CD14-positive monocyte (primary cell): ENCODE measurements at regions not wholly inside any gene's neighbourhood (a gene's known extent, or its start where the extent isn't known, plus 50 kb on each side); places are given as distances from the start of the nearest gene placed in this dataset.

Experiments
- DNase-seq, 3 donors: peaks; one replicate each; pipeline ENCODE4 v3.0.0-alpha.2; 2011 to 2022
- H2AFZ ChIP-seq: 2 replicates; pipeline ENCODE4 v1.6.0; 2012; ENCODE audit warnings: mild to moderate bottlenecking, low read depth, low read length, inconsistent platforms; ENCODE audit not compliant: insufficient read depth, poor library complexity, severe bottlenecking
- H3K27ac ChIP-seq, 2 donors: 1 replicate in 1 of 2; 2 replicates in 1 of 2; pipeline ENCODE4 v1.5.1; 2012 to 2013; ENCODE audit warnings: low read length in 2 of 2, control low read depth in 1 of 2, inconsistent platforms in 1 of 2, low read depth in 1 of 2, mild to moderate bottlenecking in 1 of 2
- H3K27me3 ChIP-seq, 2 donors: one replicate each; pipeline versions ENCODE4 v1.6.0 to v1.6.1; 2011 to 2013; ENCODE audit warnings: low read length in 2 of 2; ENCODE audit not compliant: control insufficient read depth in 2 of 2, insufficient read depth in 2 of 2
- H3K36me3 ChIP-seq, 2 donors: replicated peaks in 1 of 2; 1 replicate in 1 of 2; 2 replicates in 1 of 2; pipeline versions ENCODE4 v1.5.1 to v1.6.1; 2012 to 2013; ENCODE audit warnings: low read length in 2 of 2, control low read depth in 1 of 2, inconsistent platforms in 1 of 2, mild to moderate bottlenecking in 1 of 2; ENCODE audit not compliant: insufficient read depth in 2 of 2, control insufficient read depth in 1 of 2
- H3K4me1 ChIP-seq, 2 donors: 1 replicate in 1 of 2; 2 replicates in 1 of 2; pipeline versions ENCODE4 v1.5.1 to v1.6.1; 2012 to 2013; ENCODE audit warnings: low read length in 2 of 2, control low read depth in 1 of 2, inconsistent platforms in 1 of 2, mild to moderate bottlenecking in 1 of 2, moderate library complexity in 1 of 2; ENCODE audit not compliant: insufficient read depth in 2 of 2, control insufficient read depth in 1 of 2
- H3K4me2 ChIP-seq: replicated peaks from 2 replicates; pipeline ENCODE3; 2012; ENCODE audit warnings: low read length, moderate library complexity, mild to moderate bottlenecking; ENCODE audit not compliant: poor library complexity, severe bottlenecking; ENCODE audit errors: extremely low read depth
- H3K4me3 ChIP-seq, 3 experiments: fragments of 200-600 bp in 1 of 3; sonication (generic) in 1 of 3; replicated peaks in 1 of 3; 1 replicate in 2 of 3; 2 replicates in 1 of 3; pipeline ENCODE4 v1.5.1; 2011 to 2013; ENCODE audit warnings: low read length in 3 of 3, mild to moderate bottlenecking in 3 of 3, control low read depth in 2 of 3, low read depth in 2 of 3, inconsistent platforms in 1 of 3, moderate library complexity in 1 of 3
- H3K79me2 ChIP-seq: 2 replicates; pipeline ENCODE4 v1.6.0; 2012; ENCODE audit warnings: mild to moderate bottlenecking, control low read depth, inconsistent platforms, low read length, moderate library complexity; ENCODE audit not compliant: insufficient read depth
- H3K9ac ChIP-seq: 2 replicates; pipeline ENCODE4 v1.6.0; 2017; ENCODE audit warnings: low read length, mild to moderate bottlenecking; ENCODE audit not compliant: insufficient read depth, poor library complexity, severe bottlenecking
- H3K9me3 ChIP-seq, 2 donors: replicated peaks in 1 of 2; 1 replicate in 1 of 2; 2 replicates in 1 of 2; pipeline versions ENCODE4 v1.5.1 to v1.6.1; 2012 to 2013; ENCODE audit warnings: low read length in 2 of 2, control low read depth in 1 of 2; ENCODE audit not compliant: control insufficient read depth in 1 of 2, insufficient read depth in 1 of 2
- H4K20me1 ChIP-seq: 2 replicates; pipeline ENCODE4 v1.6.0; 2012; ENCODE audit warnings: mild to moderate bottlenecking, low read length, control low read depth, moderate library complexity; ENCODE audit not compliant: insufficient read depth
- H3K27ac Mint-ChIP-seq, 7 donors: one replicate each; pipeline ENCODE4 v1.8.0; 2020; ENCODE audit warnings: mild to moderate bottlenecking in 7 of 7, mixed read lengths in 7 of 7, moderate library complexity in 6 of 7, inconsistent platforms in 2 of 7
- H3K27me3 Mint-ChIP-seq, 3 donors: one replicate each; pipeline ENCODE4 v1.8.0; 2021 to 2022; ENCODE audit warnings: low read depth in 3 of 3, mild to moderate bottlenecking in 3 of 3, mixed read lengths in 3 of 3, moderate library complexity in 3 of 3, inconsistent platforms in 1 of 3
- H3K36me3 Mint-ChIP-seq, 2 donors: one replicate each; pipeline ENCODE4 v1.8.0; 2020; ENCODE audit warnings: mixed read lengths in 2 of 2, inconsistent platforms in 1 of 2, mild to moderate bottlenecking in 1 of 2
- H3K4me1 Mint-ChIP-seq: one replicate; pipeline ENCODE4 v1.8.0; 2020; ENCODE audit warnings: mild to moderate bottlenecking, mixed read lengths
- H3K4me3 Mint-ChIP-seq, 2 donors: one replicate each; pipeline ENCODE4 v1.8.0; 2020; ENCODE audit warnings: mild to moderate bottlenecking in 2 of 2, mixed read lengths in 2 of 2, moderate library complexity in 1 of 2
- H3K9me3 Mint-ChIP-seq, 7 donors: one replicate each; pipeline ENCODE4 v1.8.0; 2020 to 2022; ENCODE audit warnings: mixed read lengths in 7 of 7, mild to moderate bottlenecking in 6 of 7, moderate library complexity in 6 of 7, inconsistent platforms in 2 of 7
- CTCF ChIP-seq: fragments of 200-600 bp; IDR thresholded peaks from one replicate; pipeline ENCODE4 v1.8.0; 2022; ENCODE audit warnings: antibody characterized with exemption, mild to moderate bottlenecking
- whole genome bisulfite sequencing: methylation state at CpG from one replicate; pipeline ENCODE4 v1.1.5; 2013; ENCODE audit warnings: missing lambda C conversion rate; ENCODE audit not compliant: insufficient coverage; 5-methylcytosine and 5-hydroxymethylcytosine counted together
- intact Hi-C, 2 donors: fragments of 100-400 bp; cut with micrococcal nuclease; formaldehyde crosslinking; loops; one replicate each; pipeline versions ENCODE4 v1.15.0 to v1.15.1; 2023

DNA sequence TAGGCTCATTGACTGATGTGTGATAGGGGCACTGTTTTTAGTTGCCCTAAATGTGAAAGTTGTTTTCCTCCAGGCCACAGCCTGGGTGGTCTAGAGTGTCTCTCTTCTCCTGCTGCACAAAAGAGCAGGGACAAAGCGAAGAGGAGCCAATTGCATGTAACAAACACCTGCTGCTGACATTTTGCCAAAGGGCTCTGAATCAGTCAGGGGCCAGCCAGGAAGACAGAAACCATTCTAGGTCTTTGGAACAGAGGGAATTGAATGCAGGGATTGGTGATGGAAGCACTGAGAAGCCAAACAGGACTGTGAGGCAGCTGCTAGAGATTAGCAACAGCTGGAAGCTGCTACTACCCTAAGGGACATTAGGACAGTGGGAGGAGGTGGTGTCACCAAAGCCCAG lies 185.3 kb upstream of the POU3F1 start:
- Mint-ChIP-seq H3K27me3 (peaks cover 9 to 14% (median 10%) of the 10 kb centered on the region in 3 donors), H3K9me3 (peaks cover 0 to 4% (median 0%) of the 10 kb centered on the region in 7 donors)
- H3K4me3 ChIP-seq: no peak overlapping the region

DNA sequence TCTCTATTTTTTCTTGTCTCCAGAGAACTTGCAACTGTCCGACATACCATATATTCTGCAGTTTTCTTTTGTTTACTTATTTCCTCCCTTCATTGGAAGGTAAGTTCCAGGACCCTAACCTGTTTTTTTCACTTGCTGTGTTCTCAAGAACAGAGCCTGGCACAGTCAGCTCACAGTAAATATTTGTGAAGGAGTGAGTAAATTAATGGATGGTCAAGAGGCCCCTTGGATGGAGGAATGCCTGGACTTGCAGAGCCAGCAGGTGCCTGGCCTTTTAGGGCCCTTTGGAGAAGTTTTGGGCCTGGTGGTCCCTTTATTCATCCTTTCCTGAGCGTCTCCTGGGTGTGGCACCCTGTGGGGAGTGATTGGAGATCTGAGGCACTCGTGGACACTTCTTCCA lies 182.1 kb upstream of the POU3F1 start:
- TF ChIP-seq CTCF: no peak
- Mint-ChIP-seq H3K27me3 (peaks cover 6 to 12% (median 6%) of the 10 kb centered on the region in 3 donors), H3K4me1 (no peaks in the 10 kb centered on the region), H3K4me3 (no peak overlapping the region), H3K9me3 (peaks cover 0 to 6% (median 0%) of the 10 kb centered on the region in 7 donors), H3K36me3 (no peaks in the 10 kb centered on the region), H3K27ac (no peak overlapping the region)
- intact Hi-C loops: no loop called here
- H3K9me3 ChIP-seq: no peaks in the 10 kb centered on the region
- WGBS: 92% methylated on average over 2 of the region's 3 CpGs
- no peaks in the 10 kb centered on the region for H4K20me1 ChIP-seq
- no peaks in the 10 kb centered on the region for H3K4me1 ChIP-seq
- no peak overlapping the region for H3K4me3 ChIP-seq
- H3K36me3 ChIP-seq: no peaks in the 10 kb centered on the region
- H3K27ac ChIP-seq: no peak overlapping the region
- no peak overlapping the region for H3K9ac ChIP-seq
- no peak overlapping the region for H2AFZ ChIP-seq
- no peaks in the 10 kb centered on the region for H3K27me3 ChIP-seq
- H3K79me2 ChIP-seq: no peaks in the 10 kb centered on the region
- DNase-seq: no peak
- no peak overlapping the region for H3K4me2 ChIP-seq

More for the DNA sequence above, 185.3 kb upstream of the POU3F1 start:
- no peaks in the 10 kb centered on the region for H3K27me3 ChIP-seq
- H3K36me3 Mint-ChIP-seq: no peaks in the 10 kb centered on the region
- H3K4me1 Mint-ChIP-seq: no peaks in the 10 kb centered on the region
- H3K4me2 ChIP-seq: no peak overlapping the region
- TF ChIP-seq CTCF: no peak
- intact Hi-C loops: no loop called here
- H3K4me3 Mint-ChIP-seq: no peak overlapping the region
- H3K9ac ChIP-seq: no peak overlapping the region
- no peaks in the 10 kb centered on the region for H3K4me1 ChIP-seq
- H3K27ac Mint-ChIP-seq: no peak overlapping the region
- no peaks in the 10 kb centered on the region for H3K79me2 ChIP-seq
- no peak for DNase-seq
- no peak overlapping the region for H2AFZ ChIP-seq
- H3K9me3 ChIP-seq: no peaks in the 10 kb centered on the region
- WGBS: 100% methylated on average over 1 of the region's 1 CpG
- H3K36me3 ChIP-seq: no peaks in the 10 kb centered on the region
- no peaks in the 10 kb centered on the region for H4K20me1 ChIP-seq
- H3K27ac ChIP-seq: no peak overlapping the region
